COR-L47 (cell line): ENCODE measurements at regions not wholly inside any gene's neighbourhood (a gene's known extent, or its start where the extent isn't known, plus 50 kb on each side); places are given as distances from the start of the nearest gene placed in this dataset.

Experiments
- DNase-seq: peaks from one replicate; lab custom pipeline; 2025; lab: John Stamatoyannopoulos, UW

GRCh38 chr22:27476318-27476717 is 325.2 kb downstream of the MN1 start:
- no peak for DNase-seq

- no peak for DNase-seq
Observed at GRCh38 chr22:27476729-27477128, 324.8 kb downstream of the MN1 start.

- DNase-seq = no peak
Observed at GRCh38 chr22:27477171-27477570, 324.4 kb downstream of the MN1 start.

GRCh38 chr22:27480487-27480886 is 321.1 kb downstream of the MN1 start:
- DNase-seq = peak; percentile 53

GRCh38 chr22:27482402-27482801 is 319.2 kb downstream of the MN1 start:
- DNase-seq = no peak

GRCh38 chr22:27483095-27483785 is 318.3 kb downstream of the MN1 start:
- no peak for DNase-seq

- DNase-seq = no peak
Observed at GRCh38 chr22:27485842-27486241, 315.7 kb downstream of the MN1 start.

GRCh38 chr22:27487600-27488452 is 313.7 kb downstream of the MN1 start:
- no peak for DNase-seq

- no peak for DNase-seq
Observed at GRCh38 chr22:27488456-27489177, 312.9 kb downstream of the MN1 start.

- no peak for DNase-seq
Observed at GRCh38 chr22:27489178-27489675, 312.3 kb downstream of the MN1 start.

- no peak for DNase-seq
Observed at GRCh38 chr22:27490080-27490479, 311.5 kb downstream of the MN1 start.

- DNase-seq = no peak
Observed at GRCh38 chr22:27491888-27492287, 309.7 kb downstream of the MN1 start.

GRCh38 chr22:27492566-27493201 is 308.9 kb downstream of the MN1 start:
- no peak for DNase-seq

- DNase-seq = no peak
Observed at GRCh38 chr22:27493796-27494195, 307.8 kb downstream of the MN1 start.

GRCh38 chr22:27494785-27495184 is 306.8 kb downstream of the MN1 start:
- no peak for DNase-seq

GRCh38 chr22:27495325-27495724 is 306.2 kb downstream of the MN1 start:
- no peak for DNase-seq

GRCh38 chr22:27499121-27499520 is 302.4 kb downstream of the MN1 start:
- no peak for DNase-seq

GRCh38 chr22:27501191-27501936 is 300.2 kb downstream of the MN1 start:
- DNase-seq = no peak

- no peak for DNase-seq
Observed at GRCh38 chr22:27502327-27502726, 299.2 kb downstream of the MN1 start.

GRCh38 chr22:27504360-27505253 is 296.9 kb downstream of the MN1 start:
- DNase-seq = no peak
